Keratinocyte (primary cell): ENCODE measurements at regions not wholly inside any gene's neighbourhood (a gene's known extent, or its start where the extent isn't known, plus 50 kb on each side); places are given as distances from the start of the nearest gene placed in this dataset.

Source experiments
- DNase-seq: peaks from one replicate; pipeline ENCODE4 v3.0.0-alpha.2; 2011; ENCODE audit warnings: low read depth, missing footprints, low spot score
- FAIRE-seq: peaks from 2 replicates; lab custom pipeline; 2011; peaks lifted over from hg19 to GRCh38; lab: Jason Lieb, UNC
- H2AFZ ChIP-seq: 2 replicates; pipeline ENCODE4 v1.6.0; 2012; ENCODE audit warnings: low read length, control low read depth, inconsistent platforms; ENCODE audit not compliant: control insufficient read depth
- H3K27ac ChIP-seq: 2 replicates; pipeline ENCODE4 v1.5.1; 2011; ENCODE audit warnings: low read length; ENCODE audit not compliant: control insufficient read depth, insufficient read depth
- H3K27me3 ChIP-seq: 3 replicates; pipeline ENCODE4 v1.6.0; 2011; ENCODE audit warnings: low read length; ENCODE audit not compliant: control insufficient read depth, insufficient read depth; ENCODE audit errors: extremely low read depth
- H3K36me3 ChIP-seq, 2 experiments: 2 replicates in 1 of 2; 3 replicates in 1 of 2; pipeline ENCODE4 v1.5.1; 2011; ENCODE audit warnings: low read length in 2 of 2, mild to moderate bottlenecking in 1 of 2; ENCODE audit not compliant: control insufficient read depth in 2 of 2, insufficient read depth in 2 of 2; ENCODE audit errors: extremely low read depth in 1 of 2
- H3K4me1 ChIP-seq: 3 replicates; pipeline ENCODE4 v1.5.1; 2011; ENCODE audit warnings: low read length; ENCODE audit not compliant: control insufficient read depth, insufficient read depth; ENCODE audit errors: extremely low read depth
- H3K4me2 ChIP-seq: 3 replicates; pipeline ENCODE4 v1.6.0; 2011; ENCODE audit warnings: low read depth, low read length; ENCODE audit not compliant: control insufficient read depth, insufficient read depth; ENCODE audit errors: extremely low read depth
- H3K4me3 ChIP-seq, 3 experiments: fragments of 200-600 bp in 1 of 3; sonication (generic) in 1 of 3; 2 replicates in 2 of 3; 3 replicates in 1 of 3; pipeline ENCODE4 v1.5.1; 2011 to 2016; ENCODE audit warnings: low read length in 3 of 3, mild to moderate bottlenecking in 3 of 3, control low read depth in 2 of 3, inconsistent platforms in 1 of 3, low read depth in 1 of 3, mixed read lengths in 1 of 3, mixed run types in 1 of 3, moderate library complexity in 1 of 3; ENCODE audit not compliant: control insufficient read depth in 2 of 3, insufficient read depth in 2 of 3; ENCODE audit errors: extremely low read depth in 1 of 3
- H3K79me2 ChIP-seq: 2 replicates; pipeline ENCODE4 v1.6.0; 2012; ENCODE audit warnings: low read length; ENCODE audit not compliant: control insufficient read depth, insufficient read depth
- H3K9ac ChIP-seq: 3 replicates; pipeline ENCODE4 v1.6.0; 2011; ENCODE audit warnings: low read length; ENCODE audit not compliant: control insufficient read depth, insufficient read depth; ENCODE audit errors: extremely low read depth
- H3K9me1 ChIP-seq: 3 replicates; pipeline ENCODE4 v1.6.0; 2011; ENCODE audit warnings: low read length; ENCODE audit not compliant: control insufficient read depth, insufficient read depth; ENCODE audit errors: extremely low read depth
- H3K9me3 ChIP-seq: 2 replicates; pipeline ENCODE4 v1.5.1; 2012; ENCODE audit warnings: low read depth, low read length; ENCODE audit not compliant: control insufficient read depth
- H4K20me1 ChIP-seq: 3 replicates; pipeline ENCODE4 v1.6.0; 2011; ENCODE audit warnings: low read length; ENCODE audit not compliant: control insufficient read depth, insufficient read depth; ENCODE audit errors: extremely low read depth
- CTCF ChIP-seq, 3 experiments: IDR thresholded peaks in 1 of 3; conservative IDR thresholded peaks in 1 of 3; optimal IDR thresholded peaks in 1 of 3; 2 replicates in 2 of 3; 3 replicates in 1 of 3; pipeline versions ENCODE3 to v1.5.1; 2011; ENCODE audit warnings: low read length in 3 of 3, mild to moderate bottlenecking in 3 of 3, moderate library complexity in 2 of 3, control low read depth in 1 of 3, inconsistent platforms in 1 of 3; ENCODE audit not compliant: insufficient read depth in 2 of 3; ENCODE audit errors: extremely low read depth in 1 of 3
- EZH2 ChIP-seq: IDR thresholded peaks from one replicate; pipeline ENCODE4 v1.6.1; 2012; ENCODE audit warnings: inconsistent platforms, mild to moderate bottlenecking, low read length, moderate library complexity
- dilution Hi-C: fragments of 300-500 bp; cut with MboI; formaldehyde crosslinking; loops from one replicate; pipeline ENCODE4 v1.7.0; 2020; ENCODE audit warnings: low sequenced_read_pairs; ENCODE audit not compliant: extremely low pct_ligation_motif_present

- no peaks in the 10 kb centered on the region for H3K36me3 ChIP-seq
- H3K79me2 ChIP-seq, result no peaks in the 10 kb centered on the region
- FAIRE-seq, result no peak
Measured at GRCh38 chr4:135382280-135382959, 1180.8 kb upstream of the PABPC4L start.

GRCh38 chr4:135372131-135372530 is 1170.5 kb upstream of the PABPC4L start:
- dilution Hi-C loops, result no loop called here

More at GRCh38 chr4:135382280-135382959, 1180.8 kb upstream of the PABPC4L start:
- DNase-seq, result no peak
- dilution Hi-C loops, result no loop called here
- H3K9me1 ChIP-seq, result no peaks in the 10 kb centered on the region
- no peaks in the 10 kb centered on the region for H3K27me3 ChIP-seq
- H3K9ac ChIP-seq, result no peak overlapping the region
- no peak overlapping the region for H2AFZ ChIP-seq
- H4K20me1 ChIP-seq, result no peaks in the 10 kb centered on the region
- no peak overlapping the region for H3K4me3 ChIP-seq
- H3K4me1 ChIP-seq, result no peaks in the 10 kb centered on the region
- H3K9me3 ChIP-seq, result no peaks in the 10 kb centered on the region
- TF ChIP-seq EZH2 (no peak), CTCF (optimal IDR thresholded peaks at IDR 0.05 in 1 of 3, IDR thresholded peaks at IDR 0.05 in 1 of 3, conservative IDR thresholded peaks at IDR 0.05 in 1 of 3; ENCODE audit: extremely low read depth in 1 of 3, insufficient read depth in 2 of 3, low read length in 3 of 3) (no peak)
- no peak overlapping the region for H3K27ac ChIP-seq
- no peak overlapping the region for H3K4me2 ChIP-seq

More at GRCh38 chr4:135372131-135372530, 1170.5 kb upstream of the PABPC4L start:
- Histone ChIP-seq H3K9me1 (no peaks in the 10 kb centered on the region), H3K79me2 (no peaks in the 10 kb centered on the region), H3K4me2 (no peak overlapping the region), H3K36me3 (no peaks in the 10 kb centered on the region), H3K4me3 (no peak overlapping the region), H4K20me1 (no peaks in the 10 kb centered on the region), H3K27ac (no peak overlapping the region), H3K9me3 (peaks cover 2% of the 10 kb centered on the region), H3K9ac (no peak overlapping the region), H3K4me1 (no peaks in the 10 kb centered on the region), H3K27me3 (no peaks in the 10 kb centered on the region), H2AFZ (no peak overlapping the region)
- DNase-seq (no peak), FAIRE-seq (no peak)
- TF ChIP-seq EZH2 (no peak), CTCF (optimal IDR thresholded peaks at IDR 0.05 in 1 of 3, IDR thresholded peaks at IDR 0.05 in 1 of 3, conservative IDR thresholded peaks at IDR 0.05 in 1 of 3; ENCODE audit: extremely low read depth in 1 of 3, insufficient read depth in 2 of 3, low read length in 3 of 3) (no peak)
